ENCODE measurements at regions not wholly inside any gene's neighbourhood (a gene's known extent, or its start where the extent isn't known, plus 50 kb on each side); places are given as distances from the start of the nearest gene placed in this dataset.

DNA sequence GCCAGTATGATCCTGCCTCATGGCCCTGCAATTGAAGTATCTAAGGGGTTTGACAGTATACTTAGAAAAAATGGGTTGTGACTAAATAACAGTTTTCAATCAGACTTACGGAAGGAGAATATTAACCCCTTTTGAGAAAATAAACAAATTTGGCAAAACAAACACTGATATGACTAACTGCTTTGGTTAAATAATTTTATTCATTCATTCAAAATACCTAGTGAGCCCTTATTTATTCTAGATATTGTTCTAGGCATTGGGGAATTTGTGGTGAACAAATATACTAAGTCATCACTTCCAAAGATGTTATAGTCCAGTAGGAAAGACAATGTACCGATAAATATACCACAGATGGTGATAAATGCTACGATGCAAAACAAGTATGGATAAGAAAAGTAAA is 358.7 kb downstream of the TGFB2 start:
- TF ChIP-seq, protein P1, sequence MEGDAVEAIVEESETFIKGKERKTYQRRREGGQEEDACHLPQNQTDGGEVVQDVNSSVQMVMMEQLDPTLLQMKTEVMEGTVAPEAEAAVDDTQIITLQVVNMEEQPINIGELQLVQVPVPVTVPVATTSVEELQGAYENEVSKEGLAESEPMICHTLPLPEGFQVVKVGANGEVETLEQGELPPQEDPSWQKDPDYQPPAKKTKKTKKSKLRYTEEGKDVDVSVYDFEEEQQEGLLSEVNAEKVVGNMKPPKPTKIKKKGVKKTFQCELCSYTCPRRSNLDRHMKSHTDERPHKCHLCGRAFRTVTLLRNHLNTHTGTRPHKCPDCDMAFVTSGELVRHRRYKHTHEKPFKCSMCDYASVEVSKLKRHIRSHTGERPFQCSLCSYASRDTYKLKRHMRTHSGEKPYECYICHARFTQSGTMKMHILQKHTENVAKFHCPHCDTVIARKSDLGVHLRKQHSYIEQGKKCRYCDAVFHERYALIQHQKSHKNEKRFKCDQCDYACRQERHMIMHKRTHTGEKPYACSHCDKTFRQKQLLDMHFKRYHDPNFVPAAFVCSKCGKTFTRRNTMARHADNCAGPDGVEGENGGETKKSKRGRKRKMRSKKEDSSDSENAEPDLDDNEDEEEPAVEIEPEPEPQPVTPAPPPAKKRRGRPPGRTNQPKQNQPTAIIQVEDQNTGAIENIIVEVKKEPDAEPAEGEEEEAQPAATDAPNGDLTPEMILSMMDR (IDR thresholded peaks at IDR 0.05): no peak
- Mint-ChIP-seq H3K4me3 (no peak overlapping the region), H3K27ac (no peak overlapping the region), H3K27me3 (ENCODE audit: low read depth, poor library complexity) (no peaks in the 10 kb centered on the region), H3K36me3 (ENCODE audit: low read depth) (no peaks in the 10 kb centered on the region), H3K4me1 (peaks cover 9% of the 10 kb centered on the region), H3K9me3 (no peaks in the 10 kb centered on the region)
- DNase-seq: no peak

DNA sequence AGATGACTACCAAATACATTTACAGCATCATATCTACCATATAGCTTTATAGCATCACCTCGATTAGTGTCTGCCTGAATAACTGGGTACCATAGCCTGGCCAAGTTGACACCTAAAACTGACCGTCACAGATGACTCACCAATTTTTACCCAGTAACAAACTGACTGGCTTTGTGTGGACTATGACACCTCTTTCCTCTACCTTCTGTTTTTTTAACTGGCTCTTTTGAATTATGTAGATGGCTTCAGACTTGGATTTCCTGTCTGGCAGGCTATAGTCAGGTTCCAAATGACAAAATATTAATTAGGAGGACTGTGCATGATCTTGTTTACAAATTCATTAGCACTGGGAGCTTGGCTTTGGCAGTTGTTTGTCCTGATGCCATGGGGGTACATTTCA is 360.3 kb downstream of the TGFB2 start:
- TF ChIP-seq, protein P1 (IDR thresholded peaks at IDR 0.05): no peak
- no peak for DNase-seq
- Mint-ChIP-seq H3K27me3 (ENCODE audit: low read depth, poor library complexity) (peaks cover 4% of the 10 kb centered on the region), H3K9me3 (no peaks in the 10 kb centered on the region), H3K4me1 (peaks cover 9% of the 10 kb centered on the region), H3K36me3 (ENCODE audit: low read depth) (no peaks in the 10 kb centered on the region), H3K4me3 (no peak overlapping the region), H3K27ac (no peak overlapping the region)

DNA sequence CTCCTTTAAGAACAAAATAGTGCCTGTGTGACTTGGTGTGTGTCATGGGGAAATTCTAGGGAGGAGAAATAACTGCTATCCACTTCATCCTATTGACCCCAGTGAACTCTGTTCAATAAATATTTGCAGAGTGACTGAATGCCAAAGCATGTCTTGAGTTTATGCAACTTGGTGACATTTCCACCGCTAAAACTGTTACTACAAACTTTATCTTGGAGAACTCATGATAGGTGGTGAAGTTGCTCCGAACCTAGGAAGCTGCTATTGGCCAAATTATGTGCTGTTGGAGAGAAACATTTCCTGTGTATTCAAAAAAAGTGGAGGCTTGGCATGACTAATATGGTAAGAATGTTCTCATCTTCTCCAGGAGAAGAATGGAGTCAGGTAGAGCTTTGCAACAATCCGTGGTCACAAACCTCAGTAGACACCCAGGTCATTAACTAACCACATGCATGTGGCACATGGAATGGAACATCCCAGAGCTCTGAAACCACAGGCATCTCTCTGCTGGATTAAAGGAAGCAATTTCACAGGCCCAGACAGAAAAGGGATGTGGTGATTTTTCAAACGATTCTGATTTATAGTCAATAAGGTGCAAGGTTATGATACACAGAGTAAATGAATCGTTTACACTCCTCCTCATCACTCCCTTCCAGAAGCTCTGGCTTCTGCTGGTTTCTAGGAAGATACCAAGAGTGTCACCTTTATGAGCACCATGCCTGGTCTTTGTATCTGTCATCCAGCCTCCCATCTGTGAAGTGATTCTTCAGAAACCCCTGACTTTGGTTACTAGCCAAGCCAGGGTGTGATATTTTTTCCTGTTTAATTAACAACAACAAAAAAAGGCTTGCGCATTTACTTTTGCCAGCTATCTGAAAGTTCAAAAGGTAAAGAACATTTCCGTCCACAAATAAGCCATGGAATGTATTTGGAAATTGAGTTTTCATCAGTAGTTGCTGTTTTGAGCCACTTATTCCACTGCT is 361.1 kb downstream of the TGFB2 start:
- peaks cover 9% of the 10 kb centered on the region for H3K4me1 Mint-ChIP-seq
- H3K4me3 Mint-ChIP-seq: no peak overlapping the region
- TF ChIP-seq, protein P1 (IDR thresholded peaks at IDR 0.05): no peak
- no peaks in the 10 kb centered on the region for H3K36me3 Mint-ChIP-seq (ENCODE audit: low read depth)
- DNase-seq: no peak
- no peaks in the 10 kb centered on the region for H3K9me3 Mint-ChIP-seq
- H3K27ac Mint-ChIP-seq: no peak overlapping the region
- peaks cover 4% of the 10 kb centered on the region for H3K27me3 Mint-ChIP-seq (ENCODE audit: low read depth, poor library complexity)

DNA sequence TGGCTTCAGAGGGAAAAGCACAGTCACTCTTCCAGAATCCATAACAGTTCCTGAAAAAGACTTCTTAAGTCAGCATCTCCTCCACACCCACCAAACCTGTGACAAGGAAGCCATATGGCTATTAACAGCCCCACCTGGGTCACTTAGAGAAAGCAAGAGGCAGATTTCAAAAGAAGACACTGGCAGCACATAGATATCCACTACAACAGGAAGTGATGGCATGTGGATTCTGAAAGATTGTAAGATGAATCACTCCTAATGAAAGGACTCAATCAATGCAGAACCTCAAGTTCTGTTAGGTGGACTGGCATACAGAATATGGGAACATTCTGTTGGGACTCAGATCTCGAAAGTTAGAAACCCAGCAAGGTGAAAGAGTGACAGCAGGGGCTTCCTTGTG is 365.9 kb downstream of the TGFB2 start:
- Mint-ChIP-seq H3K27me3 (ENCODE audit: low read depth, poor library complexity) (peaks cover 4% of the 10 kb centered on the region), H3K9me3 (peaks cover 11% of the 10 kb centered on the region), H3K4me1 (peaks cover 3% of the 10 kb centered on the region), H3K27ac (no peak overlapping the region), H3K36me3 (ENCODE audit: low read depth) (no peaks in the 10 kb centered on the region), H3K4me3 (no peak overlapping the region)
- no peak for DNase-seq
- TF ChIP-seq, protein P1 (IDR thresholded peaks at IDR 0.05): no peak

DNA sequence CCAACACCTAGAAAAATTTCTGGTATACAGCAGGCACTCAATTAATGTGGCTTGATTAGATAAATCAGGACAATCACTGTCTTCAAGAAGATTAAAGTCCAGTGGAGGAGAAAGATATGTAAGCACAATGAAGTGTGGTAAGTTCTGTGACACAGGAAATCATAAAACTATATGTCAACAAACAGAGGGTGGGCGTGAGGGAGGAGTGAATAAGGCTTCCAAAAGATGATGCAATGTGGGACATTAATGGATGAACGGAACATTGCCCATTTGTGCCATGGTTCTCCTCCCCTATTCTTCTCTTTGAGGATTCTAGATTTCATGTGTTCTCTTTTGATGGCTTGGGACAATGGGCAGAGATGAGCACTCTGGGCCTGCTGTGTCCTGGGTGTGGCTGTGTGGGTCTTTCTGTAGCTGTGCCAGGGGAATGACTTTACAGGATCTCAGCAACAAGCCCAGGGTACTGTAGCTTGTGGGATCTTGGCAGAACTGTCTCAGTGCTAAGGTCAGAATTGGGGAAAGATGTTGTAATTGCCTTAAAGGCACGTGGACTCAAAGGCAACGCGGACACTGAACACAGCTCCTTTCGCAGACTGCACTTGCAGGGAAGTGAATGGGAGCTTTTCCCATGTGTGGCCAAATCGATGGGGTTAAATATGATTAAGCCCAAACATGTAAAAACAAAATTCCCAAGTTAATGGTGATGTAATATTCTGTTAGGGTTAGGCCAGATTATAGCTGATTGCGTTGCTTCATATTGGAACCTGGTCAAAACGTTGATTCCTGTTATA is 366.9 kb downstream of the TGFB2 start:
- TF ChIP-seq, protein P1 (IDR thresholded peaks at IDR 0.05): no peak
- DNase-seq: no peak
- no peaks in the 10 kb centered on the region for H3K36me3 Mint-ChIP-seq (ENCODE audit: low read depth)
- H3K27me3 Mint-ChIP-seq (ENCODE audit: low read depth, poor library complexity): peaks cover 4% of the 10 kb centered on the region
- peaks cover 11% of the 10 kb centered on the region for H3K9me3 Mint-ChIP-seq
- H3K4me1 Mint-ChIP-seq: no peaks in the 10 kb centered on the region
- no peak overlapping the region for H3K4me3 Mint-ChIP-seq
- H3K27ac Mint-ChIP-seq: no peak overlapping the region
